HepG2 (cell line): ENCODE measurements at regions not wholly inside any gene's neighbourhood (a gene's known extent, or its start where the extent isn't known, plus 50 kb on each side); places are given as distances from the start of the nearest gene placed in this dataset.

ENCODE experiments used
- ATAC-seq: fragments of 200-7000 bp; cut with Tn5 transposase; 3 replicates; pipeline ENCODE4 v1.9.1; 2020; ENCODE audit warnings: mild to moderate bottlenecking, moderate library complexity
- BruUV-seq: library from RNA; stranded (reverse); fragments of 400-500 nt; replicated peaks from 2 replicates; lab custom pipeline; 2021; lab: Mats Ljungman, UMichigan
- CTCF ChIA-PET: fragments of 300-600 bp; formaldehyde crosslinking; extraction: SDS; loops from one replicate; lab custom pipeline; 2021; ENCODE audit warnings: low total read pairs, inconsistent platforms, low intra/inter-chr PET ratio; lab: Yijun Ruan, JAX
- POLR2A ChIA-PET: fragments of 350-600 bp; sonication (Branson Sonifier 250); formaldehyde crosslinking; loops from one replicate; lab custom pipeline; 2020; ENCODE audit warnings: antibody characterized with exemption, inconsistent platforms; lab: Yijun Ruan, JAX
- DNase-seq: peaks from one replicate; pipeline ENCODE4 v3.0.0-alpha.2; 2015; ENCODE audit warnings: low spot score
- FAIRE-seq: peaks from 3 replicates; lab custom pipeline; 2011; peaks lifted over from hg19 to GRCh38; lab: Jason Lieb, UNC
- H2AFZ ChIP-seq: one replicate; pipeline ENCODE4 v1.6.1; 2011; ENCODE audit warnings: low read length, inconsistent platforms
- H3K27ac ChIP-seq: fragments of 300-600 bp; 3 replicates; pipeline ENCODE4 v1.8.0; 2011; ENCODE audit warnings: mixed run types, mild to moderate bottlenecking, mixed read lengths, low read length, inconsistent platforms; ENCODE audit not compliant: insufficient read depth; ENCODE audit errors: extremely low read length
- H3K27me3 ChIP-seq, 2 experiments: fragments of 200-600 bp in 1 of 2; 2 replicates in 1 of 2; 3 replicates in 1 of 2; pipeline versions ENCODE4 v1.6.0 to v1.8.0; 2011; ENCODE audit warnings: low read length in 2 of 2, mild to moderate bottlenecking in 2 of 2, moderate library complexity in 2 of 2, inconsistent platforms in 1 of 2; ENCODE audit not compliant: insufficient read depth in 2 of 2, control insufficient read depth in 1 of 2
- H3K36me3 ChIP-seq, 2 experiments: fragments of 200-600 bp in 1 of 2; replicated peaks in 1 of 2; 2 replicates in 1 of 2; 3 replicates in 1 of 2; pipeline versions ENCODE4 v1.5.1 to v1.8.0; 2011; ENCODE audit warnings: low read length in 2 of 2, inconsistent platforms in 1 of 2; ENCODE audit not compliant: insufficient read depth in 2 of 2, control insufficient read depth in 1 of 2
- H3K4me1 ChIP-seq: 2 replicates; pipeline ENCODE4 v1.5.1; 2012; ENCODE audit warnings: low read length, inconsistent platforms; ENCODE audit not compliant: insufficient read depth
- H3K4me2 ChIP-seq: 2 replicates; pipeline ENCODE4 v1.6.0; 2011; ENCODE audit warnings: low read depth, low read length, inconsistent platforms
- H3K4me3 ChIP-seq, 3 experiments: fragments of 200-600 bp in 1 of 3; sonication (generic), shearing (Covaris generic) in 1 of 3; replicated peaks in 1 of 3; 2 replicates each; pipeline ENCODE4 v1.5.1; 2011 to 2016; ENCODE audit warnings: low read length in 3 of 3, inconsistent platforms in 2 of 3, low read depth in 2 of 3, mild to moderate bottlenecking in 2 of 3, control low read depth in 1 of 3, mixed read lengths in 1 of 3; ENCODE audit not compliant: insufficient read depth in 1 of 3
- H3K79me2 ChIP-seq: one replicate; pipeline ENCODE4 v1.6.1; 2011; ENCODE audit warnings: low read length, inconsistent platforms; ENCODE audit not compliant: insufficient read depth
- H3K9ac ChIP-seq: 2 replicates; pipeline ENCODE4 v1.6.0; 2011; ENCODE audit warnings: mild to moderate bottlenecking, low read depth, low read length, inconsistent platforms; ENCODE audit not compliant: insufficient read depth
- H3K9me3 ChIP-seq: 2 replicates; pipeline ENCODE4 v1.5.1; 2012; ENCODE audit warnings: mild to moderate bottlenecking, low read length
- H4K20me1 ChIP-seq: 2 replicates; pipeline ENCODE4 v1.6.0; 2011; ENCODE audit warnings: inconsistent platforms, mild to moderate bottlenecking, low read length, moderate library complexity; ENCODE audit not compliant: insufficient read depth
- AGO1 ChIP-seq: fragments of 200-400 bp; formaldehyde crosslinking; IDR thresholded peaks from 2 replicates; pipeline ENCODE4 v1.6.1; 2017; ENCODE audit warnings: mild to moderate bottlenecking, low read depth, low read length, moderate library complexity; ENCODE audit not compliant: poor library complexity, severe bottlenecking
- ATF5 ChIP-seq: sonication (generic); formaldehyde crosslinking; IDR thresholded peaks from 2 replicates; pipeline ENCODE4 v1.4.0; 2020; ENCODE audit warnings: mild to moderate bottlenecking, low read depth, missing genetic modification reagents
- HDAC2 ChIP-seq: sonication (generic); formaldehyde crosslinking; IDR thresholded peaks from 2 replicates; pipeline ENCODE4 v1.4.0; 2020; ENCODE audit warnings: missing genetic modification reagents
- ISL2 ChIP-seq: sonication (generic); formaldehyde crosslinking; IDR thresholded peaks from 2 replicates; pipeline ENCODE4 v1.5.0; 2020; ENCODE audit warnings: missing genetic modification reagents
- PHB2 ChIP-seq: fragments of 450-650 bp; IDR thresholded peaks from 2 replicates; pipeline ENCODE4 v1.6.1; 2018; ENCODE audit not compliant: partially characterized antibody
- RBFOX2 ChIP-seq: fragments of 200-400 bp; formaldehyde crosslinking; IDR thresholded peaks from 2 replicates; pipeline ENCODE4 v1.6.1; 2017; ENCODE audit warnings: low read depth, mild to moderate bottlenecking, low read length
- SP5 ChIP-seq: IDR thresholded peaks from 2 replicates; pipeline ENCODE4 v1.6.1; 2016; ENCODE audit warnings: low read depth, borderline replicate concordance
- ZBTB21 ChIP-seq: sonication (generic); formaldehyde crosslinking; IDR thresholded peaks from 2 replicates; pipeline ENCODE4 v1.4.0; 2020; ENCODE audit warnings: missing genetic modification reagents
- ZNF318 ChIP-seq: sonication (generic); formaldehyde crosslinking; IDR thresholded peaks from 2 replicates; pipeline ENCODE4 v1.4.0; 2020; ENCODE audit warnings: mild to moderate bottlenecking, missing genetic modification reagents
- ZNF430 ChIP-seq: sonication (generic); formaldehyde crosslinking; IDR thresholded peaks from 2 replicates; pipeline ENCODE4 v1.9.0; 2021; ENCODE audit warnings: mild to moderate bottlenecking, missing genetic modification reagents
- ZNF512 ChIP-seq: sonication (generic); formaldehyde crosslinking; IDR thresholded peaks from 2 replicates; pipeline ENCODE4 v1.4.0; 2020; ENCODE audit warnings: mild to moderate bottlenecking, missing genetic modification reagents
- ZNF615 ChIP-seq: sonication (generic); formaldehyde crosslinking; IDR thresholded peaks from 2 replicates; pipeline ENCODE4 v1.5.0; 2020; ENCODE audit warnings: mild to moderate bottlenecking, missing genetic modification reagents, borderline replicate concordance
- ZUFSP ChIP-seq: sonication (generic); formaldehyde crosslinking; IDR thresholded peaks from 2 replicates; pipeline ENCODE4 v1.9.0; 2021; ENCODE audit warnings: missing genetic modification reagents, mild to moderate bottlenecking, borderline replicate concordance
- WGBS: methylation state at CpG from one replicate; pipeline ENCODE4 v1.1.6; 2017; ENCODE audit warnings: low lambda C conversion rate; 5-methylcytosine and 5-hydroxymethylcytosine counted together
- in situ Hi-C: cut with HindIII; loops from 2 replicates; pipeline ENCODE4 v1.10.0; 2017; ENCODE audit warnings: low pct_unique_long_range_greater_than_20kb; ENCODE audit not compliant: extremely low pct_ligation_motif_present
- intact Hi-C: fragments of 100-400 bp; cut with micrococcal nuclease; formaldehyde crosslinking; loops from one replicate; pipeline ENCODE4 v1.10.0; 2022; ENCODE audit not compliant: unreplicated experiment

- WGBS: under 1% methylated on average over 3 of the region's 3 CpGs
- no peak overlapping the region for H3K4me3 ChIP-seq
- no peak for ATAC-seq
- no peaks in the 10 kb centered on the region for H3K9me3 ChIP-seq
- ChIA-PET POLR2A (no interaction called here), CTCF (no interaction called here)
- intact Hi-C loops: no loop called here
- in situ Hi-C loops: no loop called here
- no peak overlapping the region for H3K9ac ChIP-seq
- no peak overlapping the region for H3K4me2 ChIP-seq
- no TSS peak for BruUV-seq
- H3K4me1 ChIP-seq: no peaks in the 10 kb centered on the region
- H3K36me3 ChIP-seq: no peaks in the 10 kb centered on the region
- H3K27ac ChIP-seq: no peak overlapping the region
- H3K27me3 ChIP-seq: no peaks in the 10 kb centered on the region
- no peak for DNase-seq
- H4K20me1 ChIP-seq: no peaks in the 10 kb centered on the region
- FAIRE-seq: no peak
- H2AFZ ChIP-seq: no peak overlapping the region
- no peaks in the 10 kb centered on the region for H3K79me2 ChIP-seq
- no peak for TF ChIP-seq ZUFSP (CRISPR knock-in tag)
- no peak for TF ChIP-seq RBFOX2
- TF ChIP-seq ZNF318 (CRISPR knock-in tag): no peak
- TF ChIP-seq HDAC2: no peak
- no peak for TF ChIP-seq ATF5
- no peak for TF ChIP-seq ZNF512 (CRISPR knock-in tag)
- TF ChIP-seq ZNF615 (CRISPR knock-in tag): no peak
- no peak for TF ChIP-seq SP5 (CRISPR knock-in tag)
- TF ChIP-seq ZNF430: no peak
- TF ChIP-seq ISL2 (CRISPR knock-in tag): no peak
- TF ChIP-seq AGO1: no peak
- TF ChIP-seq ZBTB21: no peak
- no peak for TF ChIP-seq PHB2
Measured at GRCh38 chr5:42168091-42168670, 243.1 kb downstream of the FBXO4 start.
